ENCODE measurements at regions not wholly inside any gene's neighbourhood (a gene's known extent, or its start where the extent isn't known, plus 50 kb on each side); places are given as distances from the start of the nearest gene placed in this dataset.

- no peak for DNase-seq
- H3K4me1 ChIP-seq (ENCODE audit: insufficient read depth, low read length), result no peaks in the 10 kb centered on the region
- Mint-ChIP-seq H3K9me3 (peaks cover 0 to 4% (median 0%) of the 10 kb centered on the region in 8 donors), H3K36me3 (no peaks in the 10 kb centered on the region), H3K27ac (no peak overlapping the region), H3K4me3 (no peak overlapping the region), H3K27me3 (peaks cover under 1 to 2% of the 10 kb centered on the region in 2 donors), H3K4me1 (peaks cover 0 to 2% (median 0%) of the 10 kb centered on the region in 4 donors)
- H3K4me3 ChIP-seq (ENCODE audit: low read length in 2 of 2), result no peak overlapping the region
- no peaks in the 10 kb centered on the region for H3K9me3 ChIP-seq (ENCODE audit: control insufficient read depth in 1 of 2, low read length in 2 of 2)
- no peaks in the 10 kb centered on the region for H3K27me3 ChIP-seq (ENCODE audit: insufficient read depth, low read length)
- intact Hi-C loops (cut with micrococcal nuclease), result no loop called here
- H3K27ac ChIP-seq (ENCODE audit: low read depth, low read length), result no peak overlapping the region
- H3K36me3 ChIP-seq (ENCODE audit: insufficient read depth, low read length), result no peaks in the 10 kb centered on the region
- ChIA-PET POLR2A (ENCODE audit: partially characterized antibody) (no interaction called here), CTCF (ENCODE audit: partially characterized antibody) (no interaction called here)
Observed at GRCh38 chr1:232894436-232894835, 56.0 kb upstream of the NTPCR start.

- intact Hi-C loops (cut with micrococcal nuclease), result no loop called here
- POLR2A ChIA-PET (ENCODE audit: partially characterized antibody), result no interaction called here
- CTCF ChIA-PET (ENCODE audit: partially characterized antibody), result no interaction called here
- no peak for DNase-seq
- H3K36me3 Mint-ChIP-seq, result no peaks in the 10 kb centered on the region
- no peaks in the 10 kb centered on the region for H3K27me3 Mint-ChIP-seq
- Histone ChIP-seq H3K4me3 (ENCODE audit: low read length in 2 of 2) (no peak overlapping the region), H3K36me3 (ENCODE audit: insufficient read depth, low read length) (no peaks in the 10 kb centered on the region), H3K27ac (ENCODE audit: low read depth, low read length) (no peak overlapping the region), H3K9me3 (ENCODE audit: control insufficient read depth in 1 of 2, low read length in 2 of 2) (no peaks in the 10 kb centered on the region), H3K27me3 (ENCODE audit: insufficient read depth, low read length) (no peaks in the 10 kb centered on the region), H3K4me1 (ENCODE audit: insufficient read depth, low read length) (peaks cover 5% of the 10 kb centered on the region)
- no peak overlapping the region for H3K4me3 Mint-ChIP-seq
- no peak overlapping the region for H3K27ac Mint-ChIP-seq
- peaks cover 0 to 5% (median 3%) of the 10 kb centered on the region in 4 donors for H3K4me1 Mint-ChIP-seq
- no peaks in the 10 kb centered on the region for H3K9me3 Mint-ChIP-seq
Observed at GRCh38 chr1:232897949-232898465, 52.4 kb upstream of the NTPCR start.

DNA sequence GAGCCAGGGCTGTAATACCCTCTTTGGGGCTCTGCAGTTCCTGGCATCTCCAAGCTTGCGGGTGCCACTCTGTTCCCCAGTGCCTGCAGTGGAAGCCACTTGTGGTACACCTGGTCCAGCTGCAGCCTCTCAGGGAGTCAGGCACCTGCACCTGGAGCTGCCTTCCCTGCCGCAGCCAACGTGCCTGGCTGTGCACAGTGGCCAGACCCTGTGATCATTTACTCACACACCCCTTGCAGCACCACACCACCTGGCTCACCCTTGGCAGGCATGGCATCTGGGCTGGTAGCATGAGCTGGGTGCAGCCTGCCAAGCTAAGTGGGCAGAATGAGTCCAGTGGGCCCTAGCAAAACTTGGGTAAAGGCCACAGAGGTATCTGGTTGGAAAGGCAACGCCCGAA lies 51.1 kb upstream of the NTPCR start:
- Histone ChIP-seq H3K9me3 (ENCODE audit: control insufficient read depth in 1 of 2, low read length in 2 of 2) (no peaks in the 10 kb centered on the region), H3K4me3 (ENCODE audit: low read length in 2 of 2) (no peak overlapping the region), H3K4me1 (ENCODE audit: insufficient read depth, low read length) (peaks cover 5% of the 10 kb centered on the region), H3K27me3 (ENCODE audit: insufficient read depth, low read length) (no peaks in the 10 kb centered on the region), H3K27ac (ENCODE audit: low read depth, low read length) (no peak overlapping the region), H3K36me3 (ENCODE audit: insufficient read depth, low read length) (no peaks in the 10 kb centered on the region)
- H3K36me3 Mint-ChIP-seq, result no peaks in the 10 kb centered on the region
- no peaks in the 10 kb centered on the region for H3K27me3 Mint-ChIP-seq
- no peak overlapping the region for H3K27ac Mint-ChIP-seq
- no peak for DNase-seq
- ChIA-PET CTCF (ENCODE audit: partially characterized antibody) (no interaction called here), POLR2A (ENCODE audit: partially characterized antibody) (no interaction called here)
- H3K4me3 Mint-ChIP-seq, result no peak overlapping the region
- H3K4me1 Mint-ChIP-seq, result peaks cover 0 to 5% (median 3%) of the 10 kb centered on the region in 4 donors
- intact Hi-C loops (cut with micrococcal nuclease), result no loop called here
- no peaks in the 10 kb centered on the region for H3K9me3 Mint-ChIP-seq

- intact Hi-C loops (cut with micrococcal nuclease), result no loop called here
- H3K27me3 Mint-ChIP-seq, result no peaks in the 10 kb centered on the region
- H3K27ac ChIP-seq (ENCODE audit: low read depth, low read length), result no peak overlapping the region
- H3K27me3 ChIP-seq (ENCODE audit: insufficient read depth, low read length), result no peaks in the 10 kb centered on the region
- no peak overlapping the region for H3K4me3 Mint-ChIP-seq
- H3K9me3 ChIP-seq (ENCODE audit: control insufficient read depth in 1 of 2, low read length in 2 of 2), result no peaks in the 10 kb centered on the region
- peaks cover 5% of the 10 kb centered on the region for H3K4me1 ChIP-seq (ENCODE audit: insufficient read depth, low read length)
- H3K36me3 ChIP-seq (ENCODE audit: insufficient read depth, low read length), result no peaks in the 10 kb centered on the region
- DNase-seq, result no peak
- no peak overlapping the region for H3K4me3 ChIP-seq (ENCODE audit: low read length in 2 of 2)
- H3K36me3 Mint-ChIP-seq, result no peaks in the 10 kb centered on the region
- ChIA-PET POLR2A (ENCODE audit: partially characterized antibody) (no interaction called here), CTCF (ENCODE audit: partially characterized antibody) (no interaction called here)
- H3K27ac Mint-ChIP-seq, result no peak overlapping the region
- H3K4me1 Mint-ChIP-seq, result peaks cover under 1 to 5% (median 3%) of the 10 kb centered on the region in 4 donors
- H3K9me3 Mint-ChIP-seq, result no peaks in the 10 kb centered on the region
Observed at GRCh38 chr1:232899839-232900238, 50.6 kb upstream of the NTPCR start.

All from CD4-positive, alpha-beta memory T cell (primary cell).